ENCODE measurements at regions not wholly inside any gene's neighbourhood (a gene's known extent, or its start where the extent isn't known, plus 50 kb on each side); places are given as distances from the start of the nearest gene placed in this dataset.

DNA sequence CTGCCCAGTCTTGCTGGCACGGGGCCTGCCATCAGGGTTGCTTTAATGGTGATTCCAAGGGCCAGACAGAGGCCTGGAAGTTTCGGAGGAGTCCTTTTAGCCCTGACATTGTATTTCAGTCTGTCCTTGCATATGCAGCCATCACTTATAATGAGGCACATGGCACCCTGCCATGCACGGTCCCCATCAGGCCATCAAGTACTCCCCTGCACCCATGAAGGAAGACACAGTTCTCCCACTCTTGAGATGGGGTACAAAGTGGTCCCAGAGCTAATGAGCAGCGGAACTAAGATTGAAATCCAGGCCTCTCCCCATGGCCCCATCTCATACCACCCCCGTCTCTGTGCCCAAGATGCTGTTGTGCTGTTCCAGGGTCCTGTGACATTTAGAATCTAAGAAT lies 596.6 kb downstream of the PTPRU start:
- no peak for DNase-seq (ENCODE audit: low read depth)
- no peak overlapping the region for H3K4me3 ChIP-seq (replicated peaks; ENCODE audit: low read depth, low read length)
- TF ChIP-seq, protein P1, sequence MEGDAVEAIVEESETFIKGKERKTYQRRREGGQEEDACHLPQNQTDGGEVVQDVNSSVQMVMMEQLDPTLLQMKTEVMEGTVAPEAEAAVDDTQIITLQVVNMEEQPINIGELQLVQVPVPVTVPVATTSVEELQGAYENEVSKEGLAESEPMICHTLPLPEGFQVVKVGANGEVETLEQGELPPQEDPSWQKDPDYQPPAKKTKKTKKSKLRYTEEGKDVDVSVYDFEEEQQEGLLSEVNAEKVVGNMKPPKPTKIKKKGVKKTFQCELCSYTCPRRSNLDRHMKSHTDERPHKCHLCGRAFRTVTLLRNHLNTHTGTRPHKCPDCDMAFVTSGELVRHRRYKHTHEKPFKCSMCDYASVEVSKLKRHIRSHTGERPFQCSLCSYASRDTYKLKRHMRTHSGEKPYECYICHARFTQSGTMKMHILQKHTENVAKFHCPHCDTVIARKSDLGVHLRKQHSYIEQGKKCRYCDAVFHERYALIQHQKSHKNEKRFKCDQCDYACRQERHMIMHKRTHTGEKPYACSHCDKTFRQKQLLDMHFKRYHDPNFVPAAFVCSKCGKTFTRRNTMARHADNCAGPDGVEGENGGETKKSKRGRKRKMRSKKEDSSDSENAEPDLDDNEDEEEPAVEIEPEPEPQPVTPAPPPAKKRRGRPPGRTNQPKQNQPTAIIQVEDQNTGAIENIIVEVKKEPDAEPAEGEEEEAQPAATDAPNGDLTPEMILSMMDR (IDR thresholded peaks at IDR 0.05; ENCODE audit: low read length, missing control alignments), result no peak

DNA sequence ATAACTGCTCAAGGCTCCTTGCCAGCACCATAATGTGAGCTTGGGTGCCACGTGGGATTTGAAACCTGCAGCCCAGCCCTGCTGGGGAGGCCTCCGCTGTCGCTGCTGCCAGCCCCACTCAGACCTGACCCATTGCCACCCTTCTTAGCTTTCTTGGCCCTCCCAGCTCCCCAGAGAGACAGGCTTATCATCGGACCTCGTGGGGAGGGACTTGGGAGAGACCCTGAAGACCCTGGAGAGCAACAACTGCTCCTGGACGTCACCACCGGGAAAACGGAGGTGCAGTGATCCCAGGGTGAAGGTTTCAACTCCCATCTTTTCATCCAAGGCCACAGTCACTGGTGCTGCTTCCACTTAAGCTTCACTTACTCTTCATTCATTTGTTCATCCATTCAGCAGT lies 596.1 kb downstream of the PTPRU start:
- no peak for DNase-seq (ENCODE audit: low read depth)
- TF ChIP-seq, protein P1 (IDR thresholded peaks at IDR 0.05; ENCODE audit: low read length, missing control alignments), result no peak
- H3K4me3 ChIP-seq (replicated peaks; ENCODE audit: low read depth, low read length), result no peak overlapping the region

DNA sequence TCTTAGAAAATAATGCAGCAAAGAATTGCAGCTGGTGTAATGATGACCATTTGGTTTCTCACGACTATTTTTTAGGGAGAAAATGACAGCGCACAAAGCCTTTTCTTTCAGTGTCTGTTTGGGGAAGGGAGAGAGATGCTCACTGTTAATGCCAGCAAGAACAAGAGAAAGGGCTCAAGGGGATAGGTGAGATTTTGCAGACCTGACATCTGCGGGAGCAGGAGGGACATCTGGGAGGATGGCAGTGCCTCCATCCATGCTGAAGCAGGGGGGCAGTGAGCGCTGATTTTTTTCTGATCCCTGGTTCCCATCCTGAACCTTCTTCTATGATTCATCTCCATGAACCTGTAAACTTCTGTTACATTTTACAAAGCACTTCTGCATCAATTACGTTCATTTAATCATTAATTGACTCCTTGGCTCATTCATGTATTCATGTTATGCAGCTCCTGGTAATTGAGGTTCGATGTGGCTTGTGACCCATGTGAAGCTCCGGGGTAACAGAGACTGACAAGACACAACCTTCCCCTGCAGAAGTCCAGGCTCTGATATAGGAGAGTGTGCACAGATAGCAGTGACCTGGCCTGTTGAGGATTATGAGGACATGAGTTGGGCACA lies 595.3 kb downstream of the PTPRU start:
- TF ChIP-seq, protein P1 (IDR thresholded peaks at IDR 0.05; ENCODE audit: low read length, missing control alignments), result no peak
- H3K4me3 ChIP-seq (replicated peaks; ENCODE audit: low read depth, low read length), result no peak overlapping the region
- DNase-seq (ENCODE audit: low read depth), result no peak

DNA sequence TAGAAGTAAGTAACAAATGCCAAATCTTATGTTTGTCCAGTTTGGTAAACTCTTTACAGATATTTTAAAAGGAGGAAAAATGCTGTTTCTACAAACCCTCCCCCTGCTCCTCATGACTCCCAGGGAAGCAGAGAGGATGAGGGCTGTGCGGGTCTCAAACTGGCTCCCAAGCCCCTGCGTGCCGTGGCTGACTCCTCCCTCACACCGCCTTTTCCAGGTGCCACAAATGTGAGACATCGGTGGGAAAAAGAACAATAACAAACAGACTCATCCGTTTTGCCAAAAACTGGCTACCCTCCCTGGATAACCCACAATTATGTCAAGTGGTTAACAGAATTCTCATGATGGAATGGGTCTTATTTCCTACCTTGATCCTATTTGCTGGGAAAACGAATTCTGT lies 594.6 kb downstream of the PTPRU start:
- TF ChIP-seq, protein P1 (IDR thresholded peaks at IDR 0.05; ENCODE audit: low read length, missing control alignments), result no peak
- no peak for DNase-seq (ENCODE audit: low read depth)
- H3K4me3 ChIP-seq (replicated peaks; ENCODE audit: low read depth, low read length), result no peak overlapping the region

DNA sequence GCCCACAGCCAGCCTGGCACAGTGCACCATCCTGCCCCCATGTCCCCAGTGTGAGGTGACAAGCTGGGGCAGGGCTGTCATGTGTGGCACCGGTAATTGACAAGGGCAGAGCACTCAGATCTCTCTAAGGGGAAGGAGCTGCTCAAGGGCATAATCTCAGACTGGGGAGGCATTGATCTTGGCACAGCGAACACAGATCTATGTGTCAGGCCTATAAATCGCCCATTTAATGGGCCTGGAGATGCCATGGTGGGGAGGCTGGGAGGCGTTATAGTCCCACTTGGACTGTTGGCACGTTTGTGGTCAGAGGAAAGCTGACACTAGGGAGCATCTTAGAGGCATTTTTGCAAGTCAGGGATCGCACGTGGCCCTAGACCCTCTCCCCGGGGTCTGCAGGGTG lies 594.1 kb downstream of the PTPRU start:
- H3K4me3 ChIP-seq (replicated peaks; ENCODE audit: low read depth, low read length), result no peak overlapping the region
- DNase-seq (ENCODE audit: low read depth), result no peak

DNA sequence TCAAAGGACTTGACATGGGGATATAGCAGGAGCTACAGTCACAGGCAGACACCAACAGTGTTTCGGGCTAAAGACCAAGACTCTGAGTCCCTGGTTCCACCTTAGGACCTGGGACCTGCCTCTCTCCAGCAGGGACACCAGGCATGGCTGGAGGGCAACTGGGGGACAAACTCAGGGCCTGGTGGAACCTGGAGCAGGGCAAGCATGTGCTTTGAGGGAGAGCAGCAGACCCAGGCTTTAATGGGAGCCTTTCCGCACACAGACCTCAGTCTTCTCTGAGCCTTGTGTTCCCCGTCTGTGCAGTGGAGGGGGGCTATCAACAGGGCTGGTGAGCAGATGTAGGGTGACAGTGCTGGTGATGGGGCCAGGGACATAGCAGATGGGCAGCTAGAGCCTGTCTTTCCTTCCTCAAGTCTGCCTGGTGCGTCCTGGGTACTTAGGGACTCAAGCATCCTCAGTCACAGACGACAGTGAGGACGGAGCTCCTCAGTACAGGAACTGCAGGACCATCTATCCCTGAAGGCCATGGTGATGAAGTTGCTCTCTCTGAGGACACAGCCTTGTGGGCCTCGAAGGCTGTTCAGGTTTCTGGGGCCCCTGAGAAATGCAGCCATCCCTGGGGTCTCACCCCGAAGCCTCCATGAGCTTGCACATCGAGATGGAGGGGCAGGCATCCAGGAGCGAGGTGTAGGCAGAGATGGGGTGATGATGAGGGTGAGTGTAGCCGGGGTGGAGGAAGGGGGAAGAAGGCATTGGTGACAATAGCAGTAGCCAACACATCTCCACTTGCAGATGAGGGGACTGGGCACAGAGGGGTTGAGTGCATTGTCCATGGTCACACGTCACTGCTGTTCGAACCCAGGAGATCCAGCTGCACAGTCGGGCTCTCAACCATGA lies 593.4 kb downstream of the PTPRU start:
- TF ChIP-seq, protein P1 (IDR thresholded peaks at IDR 0.05; ENCODE audit: low read length, missing control alignments), result no peak
- no peak for DNase-seq (ENCODE audit: low read depth)

More for the DNA sequence above, 594.1 kb downstream of the PTPRU start:
- TF ChIP-seq, protein P1 (IDR thresholded peaks at IDR 0.05; ENCODE audit: low read length, missing control alignments), result no peak

More for the DNA sequence above, 593.4 kb downstream of the PTPRU start:
- H3K4me3 ChIP-seq (replicated peaks; ENCODE audit: low read depth, low read length), result no peak overlapping the region

All from fibroblast of pulmonary artery (primary cell).